ENCODE measurements at regions not wholly inside any gene's neighbourhood (a gene's known extent, or its start where the extent isn't known, plus 50 kb on each side); places are given as distances from the start of the nearest gene placed in this dataset.

DNA sequence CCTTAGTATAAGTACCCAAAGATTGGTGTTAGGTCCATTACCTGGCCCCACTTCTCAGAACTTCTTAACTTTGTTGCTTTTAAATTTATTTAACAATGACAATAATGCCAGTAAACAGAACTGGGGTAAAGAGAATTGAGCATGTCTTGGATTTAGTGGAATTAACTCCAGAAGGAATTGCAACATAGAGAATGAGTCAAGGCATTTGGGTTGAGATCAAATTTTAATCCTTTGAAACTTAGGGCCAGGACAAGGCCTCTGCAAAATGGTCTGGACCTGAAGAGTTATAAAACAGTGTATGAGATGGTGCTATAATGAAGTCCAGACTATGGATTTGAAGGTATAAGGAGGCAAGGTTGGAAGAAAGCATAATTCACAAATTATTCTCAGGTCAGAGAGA lies 1030.4 kb downstream of the SLITRK5 start:
- TF ChIP-seq, protein P1, sequence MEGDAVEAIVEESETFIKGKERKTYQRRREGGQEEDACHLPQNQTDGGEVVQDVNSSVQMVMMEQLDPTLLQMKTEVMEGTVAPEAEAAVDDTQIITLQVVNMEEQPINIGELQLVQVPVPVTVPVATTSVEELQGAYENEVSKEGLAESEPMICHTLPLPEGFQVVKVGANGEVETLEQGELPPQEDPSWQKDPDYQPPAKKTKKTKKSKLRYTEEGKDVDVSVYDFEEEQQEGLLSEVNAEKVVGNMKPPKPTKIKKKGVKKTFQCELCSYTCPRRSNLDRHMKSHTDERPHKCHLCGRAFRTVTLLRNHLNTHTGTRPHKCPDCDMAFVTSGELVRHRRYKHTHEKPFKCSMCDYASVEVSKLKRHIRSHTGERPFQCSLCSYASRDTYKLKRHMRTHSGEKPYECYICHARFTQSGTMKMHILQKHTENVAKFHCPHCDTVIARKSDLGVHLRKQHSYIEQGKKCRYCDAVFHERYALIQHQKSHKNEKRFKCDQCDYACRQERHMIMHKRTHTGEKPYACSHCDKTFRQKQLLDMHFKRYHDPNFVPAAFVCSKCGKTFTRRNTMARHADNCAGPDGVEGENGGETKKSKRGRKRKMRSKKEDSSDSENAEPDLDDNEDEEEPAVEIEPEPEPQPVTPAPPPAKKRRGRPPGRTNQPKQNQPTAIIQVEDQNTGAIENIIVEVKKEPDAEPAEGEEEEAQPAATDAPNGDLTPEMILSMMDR (IDR thresholded peaks at IDR 0.05) = no peak
- TF ChIP-seq POLR2A (IDR thresholded peaks at IDR 0.05) (no peak), POLR2AphosphoS5 (IDR thresholded peaks at IDR 0.05; ENCODE audit: insufficient read depth in 1 of 2, low read depth in 1 of 2) (peak in 1 of 2 donors; percentile 12)

Measured in vagina (tissue), 2 donors.